Middle frontal gyrus (tissue), 1 donor: ENCODE measurements at regions not wholly inside any gene's neighbourhood (a gene's known extent, or its start where the extent isn't known, plus 50 kb on each side); places are given as distances from the start of the nearest gene placed in this dataset.
A peak's percentile ranks its signal among the peaks of the same experiment; 100 is the strongest.

Experiments used
- DNase-seq: peaks from one replicate; pipeline ENCODE4 v3.0.0-alpha.2; 2015; ENCODE audit warnings: low spot score; ENCODE audit errors: extremely low spot score

DNA sequence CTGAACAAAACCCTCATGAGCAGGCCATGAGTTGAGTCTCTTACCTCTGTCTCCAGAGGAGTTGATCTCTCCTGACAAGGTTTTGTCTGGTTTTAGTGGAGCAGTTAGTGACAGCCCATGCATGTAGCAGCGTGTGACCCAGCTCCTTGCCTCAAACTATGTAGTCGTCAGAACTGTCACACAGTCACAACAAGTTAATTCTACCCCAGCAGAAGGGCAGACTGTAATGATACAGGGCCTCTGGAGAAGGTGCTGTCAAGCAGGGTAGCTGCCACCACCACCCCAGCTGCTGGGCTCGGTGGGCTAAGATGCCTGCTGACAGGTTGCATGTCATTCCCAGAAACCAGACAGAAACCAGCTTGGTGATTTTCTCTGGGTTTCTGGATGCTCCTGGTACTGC lies 194.5 kb downstream of the PSAT1 start:
- DNase-seq: no peak

DNA sequence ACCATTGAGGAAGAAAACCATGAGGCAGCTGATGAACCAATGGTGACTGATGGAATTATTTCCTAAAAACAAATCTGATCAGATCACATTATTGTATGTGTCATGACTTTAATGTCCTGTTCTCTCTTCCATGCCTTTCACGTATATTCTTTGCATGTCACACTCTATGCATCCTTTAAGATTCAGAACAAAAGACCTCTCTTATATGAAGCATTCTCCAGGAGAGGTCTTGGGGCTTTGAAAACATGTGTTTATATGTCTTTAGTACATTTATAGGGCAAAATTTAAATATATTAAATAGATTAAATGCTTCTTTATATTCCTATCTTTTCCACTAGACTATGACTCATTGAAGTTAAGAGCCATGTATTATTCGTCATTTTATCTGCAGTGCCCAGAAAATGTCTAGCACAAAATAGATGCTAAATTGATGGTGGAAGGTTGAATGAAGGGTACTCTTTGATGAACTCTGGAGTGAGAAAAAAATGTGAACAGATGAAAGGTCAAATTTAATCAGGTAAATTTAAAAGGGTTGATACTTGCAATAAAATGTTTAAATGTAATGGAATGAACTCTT lies 196.3 kb downstream of the PSAT1 start:
- DNase-seq: no peak

DNA sequence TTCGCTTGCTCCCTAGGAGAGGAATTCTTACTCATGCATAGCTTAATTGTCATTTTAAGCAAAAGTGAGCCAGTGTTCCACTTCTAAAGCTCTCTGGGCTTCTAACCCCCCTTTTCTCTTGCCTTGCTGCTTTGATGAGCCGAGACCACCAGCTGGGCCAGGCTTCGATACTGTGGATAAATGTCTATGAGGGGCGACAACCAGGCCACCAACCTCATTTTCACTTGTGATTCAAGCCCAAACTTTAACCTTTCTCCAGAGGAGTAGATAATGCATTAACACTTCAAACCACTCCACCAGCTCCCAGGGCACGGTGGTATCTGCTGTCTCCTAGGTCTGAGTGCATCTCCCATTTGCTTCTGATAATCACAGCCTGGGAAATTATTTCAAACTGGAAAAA lies 205.6 kb downstream of the PSAT1 start:
- no peak for DNase-seq

DNA sequence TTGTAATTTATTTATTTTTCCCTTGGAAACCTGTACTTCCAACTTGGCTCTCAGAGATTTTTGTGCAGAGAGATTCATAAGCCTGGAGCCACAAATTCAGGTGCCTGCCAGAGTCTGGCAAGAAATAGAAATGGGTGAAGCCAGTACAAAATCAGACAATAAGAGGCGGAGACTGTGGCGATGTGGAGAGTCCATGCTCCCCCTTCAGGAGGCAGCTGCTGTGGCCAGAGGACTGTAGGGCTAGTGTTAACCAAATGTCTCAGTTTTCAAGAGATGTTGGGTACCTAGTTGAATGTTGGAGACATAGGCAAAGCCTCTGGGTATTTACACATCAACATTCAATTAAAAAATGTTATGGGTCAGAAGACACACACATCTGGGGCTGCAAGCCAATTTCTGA lies 208.6 kb downstream of the PSAT1 start:
- DNase-seq: no peak

DNA sequence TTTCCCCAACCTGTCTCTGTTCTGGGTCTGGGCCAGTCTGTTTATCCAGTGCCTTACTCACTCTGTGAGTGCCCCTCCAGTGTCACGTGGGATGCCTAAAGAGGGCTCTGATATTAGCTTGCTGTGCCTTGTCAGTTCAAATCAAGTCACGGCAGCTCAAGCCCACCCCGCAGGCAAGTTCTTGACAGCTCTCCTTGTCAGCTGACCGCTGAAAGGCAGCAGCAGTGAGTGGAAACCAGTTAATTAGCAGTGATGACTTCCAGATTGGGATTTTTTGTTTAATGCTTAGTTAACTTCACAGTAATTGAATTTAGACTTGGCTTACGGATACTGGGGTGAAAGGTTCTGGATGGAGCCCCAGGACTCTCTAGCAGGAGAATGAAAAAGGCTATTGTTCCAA lies 210.1 kb downstream of the PSAT1 start:
- no peak for DNase-seq

DNA sequence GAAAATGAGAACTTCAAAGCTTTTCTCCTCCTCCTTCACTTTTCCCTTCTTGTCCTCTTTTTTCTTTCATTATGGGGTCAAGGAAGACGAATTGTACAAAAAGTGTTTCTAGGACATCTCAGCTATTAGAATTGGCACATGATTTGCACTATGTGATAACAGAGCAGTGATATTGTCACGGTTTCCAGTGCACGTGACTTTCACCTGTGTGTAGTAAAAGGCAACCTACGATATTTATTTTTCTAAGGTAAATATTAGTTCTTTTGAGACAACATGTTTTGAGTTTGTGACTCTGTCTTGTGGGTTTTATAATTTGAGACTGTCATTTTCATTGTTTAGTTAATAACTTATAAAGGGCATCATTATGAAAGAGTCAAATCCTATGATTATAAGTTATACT lies 213.1 kb downstream of the PSAT1 start:
- no peak for DNase-seq

DNA sequence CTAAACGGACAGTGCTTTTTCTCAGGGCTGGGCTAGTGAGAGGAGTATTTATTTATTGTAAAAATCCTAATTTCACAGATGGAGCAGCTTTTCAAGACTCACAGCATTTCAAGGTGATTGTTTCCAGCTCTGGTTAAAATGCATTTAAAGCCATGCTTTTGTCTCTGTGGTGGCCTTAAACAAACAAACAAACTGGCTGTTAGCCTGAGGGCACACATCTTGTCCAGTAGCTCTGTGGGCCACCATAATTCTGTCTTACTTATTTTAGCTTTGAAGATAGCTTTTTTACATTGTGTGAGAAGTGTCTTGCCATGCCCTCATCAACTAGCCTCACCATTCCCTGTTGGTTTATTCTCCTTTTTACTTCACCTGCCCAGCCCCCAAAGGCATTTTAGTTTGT lies 218.2 kb downstream of the PSAT1 start:
- no peak for DNase-seq

DNA sequence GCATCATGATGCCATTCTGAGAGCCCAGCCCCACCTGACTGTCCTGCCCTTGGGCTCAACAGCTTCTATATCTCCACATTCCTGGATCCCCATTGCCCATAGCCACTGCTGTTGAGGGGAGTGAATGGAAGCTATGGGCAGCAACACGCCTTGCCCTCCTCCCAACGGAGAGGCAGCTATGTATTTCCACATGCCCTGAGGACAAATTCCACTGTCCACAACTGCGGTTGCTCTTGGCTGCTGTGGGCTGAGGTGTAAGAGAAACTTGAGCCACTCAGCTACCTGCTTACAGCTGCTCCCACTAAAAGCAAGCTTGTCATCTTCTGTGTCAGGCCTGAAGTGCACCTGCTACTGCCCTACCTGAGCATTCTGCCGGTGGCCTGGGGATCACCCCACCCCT lies 222.9 kb downstream of the PSAT1 start:
- DNase-seq: no peak

DNA sequence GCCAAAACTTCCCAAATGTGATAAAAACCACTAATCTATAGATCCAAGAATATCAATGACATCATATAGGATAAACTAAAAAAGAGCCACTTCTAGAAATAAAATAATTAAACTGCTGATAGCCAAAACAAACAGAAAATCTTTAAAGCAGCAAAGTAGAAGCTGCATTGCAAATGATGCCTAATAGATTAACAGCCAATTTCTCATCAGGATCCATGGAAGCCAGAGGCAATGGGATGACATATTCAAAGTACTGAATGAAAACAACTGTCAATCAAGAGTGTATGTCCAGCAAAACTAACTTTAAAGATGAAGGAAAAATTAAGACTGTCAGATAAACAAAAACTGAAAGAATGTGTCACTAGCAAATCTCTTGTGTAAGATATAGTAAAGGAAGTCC lies 224.8 kb downstream of the PSAT1 start:
- no peak for DNase-seq

DNA sequence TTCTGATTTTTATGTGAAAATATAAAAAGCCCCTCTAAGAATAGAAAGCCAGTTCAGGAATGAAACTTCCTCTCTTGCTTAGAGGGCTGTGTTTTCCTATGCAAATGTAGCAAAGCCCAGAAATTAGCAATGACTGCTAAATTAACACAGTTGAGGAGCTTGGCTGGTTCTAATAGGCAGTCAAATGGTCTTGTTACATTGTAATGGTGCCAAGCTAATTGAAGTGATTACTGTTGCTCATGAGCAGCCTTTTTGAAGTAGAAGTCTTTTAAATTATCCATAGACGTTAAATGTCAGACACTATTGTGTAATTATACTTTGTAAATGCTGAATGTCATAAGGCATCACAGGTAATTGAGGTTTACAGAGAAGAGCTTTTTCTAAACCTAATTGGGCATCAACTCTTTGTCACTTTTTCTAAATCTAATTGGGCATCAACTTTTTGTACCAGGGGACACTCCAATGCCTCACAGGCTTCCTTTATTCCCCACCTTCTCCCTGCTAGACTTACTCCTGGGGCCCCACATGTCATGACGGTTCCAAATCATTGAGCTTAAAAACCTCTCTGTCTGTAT lies 229.1 kb downstream of the PSAT1 start:
- DNase-seq: no peak

DNA sequence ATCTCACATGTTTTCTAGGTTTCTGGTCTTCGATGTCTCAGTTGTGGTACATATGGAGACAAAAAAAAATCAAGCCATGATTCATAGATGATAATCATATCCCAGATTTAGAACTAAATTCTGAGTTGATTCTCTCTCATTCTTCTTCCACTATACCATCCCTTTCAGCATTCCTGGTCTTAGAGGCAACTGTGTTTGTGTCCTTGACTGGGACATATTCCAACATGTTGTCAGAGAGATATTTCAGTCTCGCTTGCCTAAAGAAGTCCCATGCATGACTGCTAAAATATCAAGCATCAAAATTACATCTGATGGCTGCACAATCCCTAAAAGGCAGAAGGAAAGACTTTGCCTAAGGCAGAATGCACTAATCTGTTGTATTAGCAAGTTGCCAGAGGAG lies 236.6 kb downstream of the PSAT1 start:
- DNase-seq: peak; percentile 24

DNA sequence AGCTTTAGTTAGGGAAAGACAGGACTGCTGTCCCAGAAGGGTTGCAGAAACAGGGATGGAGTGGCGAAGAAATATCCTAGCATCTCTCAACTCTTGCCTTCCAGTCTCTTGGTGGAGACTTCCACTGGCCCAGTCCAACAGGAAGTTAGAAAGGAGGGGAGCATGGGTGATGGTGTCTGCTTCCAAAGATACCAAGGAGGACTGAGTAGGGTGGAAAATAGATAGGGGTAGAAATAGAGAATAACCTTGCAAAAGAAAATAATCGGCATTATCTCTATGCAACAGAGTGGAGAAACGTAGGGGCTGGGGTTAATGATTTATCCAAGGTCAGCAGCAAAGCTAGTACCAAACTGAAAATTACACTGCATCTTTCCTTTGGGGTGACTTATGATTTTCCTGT lies 242.3 kb downstream of the PSAT1 start:
- no peak for DNase-seq

DNA sequence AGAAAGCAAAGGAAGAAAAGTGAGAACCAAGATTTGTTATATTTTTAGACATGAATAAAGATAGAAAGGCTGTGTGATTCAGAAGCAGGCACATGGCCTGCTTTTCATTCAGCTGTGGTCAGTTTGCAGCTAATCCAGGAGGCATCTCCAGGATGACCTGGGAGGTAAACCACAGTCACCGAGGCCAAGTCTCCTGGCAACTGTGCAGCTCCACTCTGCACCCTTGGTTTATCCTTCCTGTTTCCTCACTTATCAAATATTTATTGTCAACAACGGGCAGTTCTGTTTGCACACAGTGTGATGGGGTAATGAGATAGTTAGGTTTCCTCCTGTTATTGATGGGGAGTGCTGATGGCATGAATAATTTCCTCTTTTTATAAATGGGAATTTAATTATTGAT lies 243.0 kb downstream of the PSAT1 start:
- DNase-seq: no peak

DNA sequence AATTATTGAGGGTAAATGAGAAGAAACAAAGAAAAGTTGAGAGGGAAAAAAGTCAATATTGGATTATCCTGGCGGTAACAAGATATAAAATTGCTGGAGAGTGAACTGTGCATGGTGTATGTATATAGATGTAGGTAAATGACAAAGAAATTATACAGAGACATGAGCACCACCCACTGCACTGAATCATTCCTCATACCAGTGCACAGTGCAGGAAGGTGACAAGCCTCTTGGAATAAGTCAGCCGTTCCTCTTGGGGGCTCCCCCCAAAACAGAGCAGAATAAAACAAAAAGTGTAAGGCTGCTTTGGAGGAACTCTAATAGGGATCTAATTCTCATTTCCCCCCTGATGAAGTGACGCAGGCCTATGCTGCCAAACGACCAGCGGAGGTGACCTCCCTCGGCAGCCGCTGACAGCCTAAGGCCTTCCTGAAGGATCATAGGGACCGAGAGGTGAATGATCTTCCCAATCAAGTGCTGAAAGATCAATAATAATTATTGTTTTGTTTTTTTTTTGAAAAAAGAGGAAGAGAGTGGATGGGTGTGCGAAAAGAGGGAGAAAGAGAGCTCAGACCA lies 245.0 kb downstream of the PSAT1 start:
- DNase-seq: no peak

DNA sequence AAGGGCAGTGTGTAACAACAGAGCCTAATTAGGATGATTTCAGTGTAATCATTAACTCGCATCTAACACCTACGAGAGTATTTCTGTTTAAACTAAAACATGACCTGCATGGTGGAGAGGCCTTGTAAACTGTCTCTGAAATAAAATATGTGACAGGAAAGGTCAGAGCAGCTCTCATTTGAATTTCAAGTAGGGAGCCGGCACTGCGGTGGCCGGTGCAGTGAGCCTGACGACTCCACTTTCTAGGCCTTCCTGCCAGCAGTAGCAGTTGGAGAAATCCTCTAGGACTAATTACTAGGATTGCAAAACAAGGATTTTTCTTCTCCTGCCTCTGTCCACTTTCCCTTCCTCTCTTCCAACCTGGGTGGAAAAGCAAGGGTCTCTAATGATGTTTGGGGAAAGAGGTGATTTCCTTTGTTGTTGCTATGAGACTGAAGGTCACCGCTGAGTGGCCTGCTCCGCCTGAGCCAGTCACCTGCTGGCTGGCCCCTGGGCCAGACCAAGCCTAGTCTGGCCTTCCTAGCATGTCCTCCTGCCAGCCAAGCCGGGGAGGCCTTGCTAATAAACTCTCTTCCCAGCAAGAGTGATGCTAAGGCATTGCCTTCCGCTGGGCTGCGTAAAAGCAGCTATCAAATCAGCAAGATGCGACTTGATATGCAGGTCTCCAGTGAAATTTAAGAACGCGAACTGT lies 245.7 kb downstream of the PSAT1 start:
- no peak for DNase-seq

DNA sequence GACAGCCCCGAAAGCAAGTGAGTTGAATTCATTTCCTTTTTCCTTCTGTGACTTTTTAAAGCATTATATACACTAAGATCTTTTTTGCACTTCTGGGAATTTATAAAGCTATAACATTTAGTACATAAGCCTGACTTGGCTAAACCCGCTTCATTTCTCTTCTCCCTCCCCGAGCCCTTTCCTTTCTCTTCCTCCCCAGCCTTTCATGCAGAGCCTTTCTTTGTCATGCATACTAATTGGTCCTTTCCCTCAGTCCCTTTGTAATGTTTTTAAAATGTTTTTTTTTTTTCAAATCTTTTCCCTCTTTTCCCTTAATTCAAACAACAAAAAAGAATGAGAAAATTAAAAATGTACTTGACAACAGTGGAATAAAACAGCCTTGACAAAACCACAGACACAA lies 246.4 kb downstream of the PSAT1 start:
- no peak for DNase-seq

DNA sequence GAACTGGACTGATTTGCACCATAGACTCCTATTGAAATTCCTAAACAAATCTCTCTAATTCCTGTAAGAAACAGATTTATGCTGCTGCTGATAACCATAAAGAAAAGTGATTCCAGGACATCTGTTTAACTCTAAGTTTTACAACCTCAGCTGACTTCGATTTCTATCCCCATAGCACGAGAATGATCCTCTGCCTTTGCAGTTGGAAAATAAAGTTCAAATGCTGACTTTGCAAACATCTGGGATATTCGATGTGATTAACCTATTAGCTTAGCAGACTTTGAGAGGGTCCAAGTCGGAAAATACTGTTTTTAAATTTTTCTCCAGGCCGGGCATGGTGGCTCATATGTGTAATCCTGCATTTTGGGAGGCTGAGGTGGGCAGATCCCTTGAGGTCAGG lies 247.3 kb downstream of the PSAT1 start:
- DNase-seq: no peak

DNA sequence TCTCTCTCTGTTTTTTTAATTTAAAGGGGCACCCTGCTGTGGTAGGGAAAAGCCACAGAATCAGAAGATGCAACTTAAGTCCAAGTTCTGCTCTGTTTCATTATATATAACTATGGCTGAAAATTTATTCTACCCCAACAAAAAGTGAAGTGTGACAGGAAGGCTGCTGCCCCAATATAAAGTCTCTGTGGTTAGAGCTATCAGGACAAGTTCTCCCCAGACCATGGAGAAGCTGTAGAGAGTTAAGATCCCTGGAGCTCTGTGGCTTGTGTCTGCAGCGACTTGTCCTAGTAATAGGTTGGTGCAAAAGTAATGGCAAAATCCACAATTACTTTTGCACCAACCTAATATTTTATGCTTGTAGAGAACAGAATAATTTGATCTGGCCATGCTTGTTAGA lies 250.9 kb downstream of the PSAT1 start:
- DNase-seq: no peak

DNA sequence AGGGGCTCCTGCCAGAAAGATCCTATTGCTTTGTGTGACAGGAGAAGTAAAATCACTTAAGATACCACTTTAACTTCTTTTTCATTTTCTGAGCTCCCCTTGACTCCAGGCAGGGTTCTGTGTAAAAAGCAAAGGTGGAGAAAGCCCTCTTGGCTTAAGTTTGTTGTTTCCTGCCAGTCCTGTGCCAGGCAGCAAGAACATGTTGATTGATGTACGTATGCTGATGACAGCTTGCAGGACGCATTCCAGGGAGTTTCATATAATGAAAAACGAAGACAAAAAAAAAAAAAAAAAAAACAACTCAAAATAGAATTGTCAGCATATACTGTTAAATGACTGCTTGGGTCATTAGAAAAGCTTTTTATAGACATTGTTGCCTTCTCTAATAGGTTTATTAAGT lies 251.7 kb downstream of the PSAT1 start:
- no peak for DNase-seq

DNA sequence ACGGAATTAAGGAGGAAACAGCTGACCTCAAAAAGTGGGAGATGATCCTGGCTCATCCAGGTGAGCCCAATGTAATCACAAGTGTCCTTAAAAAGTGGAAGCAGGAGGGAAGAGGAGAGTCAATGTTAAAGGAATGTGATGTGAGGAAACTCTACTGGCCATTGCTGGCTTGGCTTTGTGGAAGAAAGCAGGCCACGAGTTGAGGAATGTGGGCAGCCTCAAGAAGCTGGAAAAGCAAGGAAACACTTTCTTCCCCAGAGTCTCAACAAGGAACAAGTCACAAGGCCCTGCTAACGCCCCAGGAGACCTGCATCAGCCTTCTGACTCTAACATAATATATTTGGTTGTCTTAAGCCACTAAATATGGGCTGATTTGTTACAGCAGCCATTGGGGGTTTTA lies 252.8 kb downstream of the PSAT1 start:
- no peak for DNase-seq

DNA sequence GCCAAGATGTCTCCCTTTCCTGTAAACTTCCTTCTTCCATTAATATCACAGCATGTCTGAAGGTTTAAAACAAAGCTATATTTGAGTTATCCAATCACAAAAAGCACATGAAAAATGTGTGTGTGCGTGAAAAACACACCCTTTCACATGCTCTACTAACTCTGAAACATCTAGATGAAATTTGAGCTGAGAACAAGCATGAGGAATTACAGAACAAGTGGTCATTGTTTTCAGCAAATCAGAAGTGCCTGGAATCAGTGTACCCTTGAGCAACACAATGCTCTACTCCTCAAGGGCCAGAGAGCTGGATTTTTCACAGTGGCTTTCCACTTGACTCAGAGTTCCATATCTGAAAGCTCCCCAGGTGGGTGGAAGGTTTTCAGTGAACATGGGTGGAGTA lies 255.9 kb downstream of the PSAT1 start:
- no peak for DNase-seq

DNA sequence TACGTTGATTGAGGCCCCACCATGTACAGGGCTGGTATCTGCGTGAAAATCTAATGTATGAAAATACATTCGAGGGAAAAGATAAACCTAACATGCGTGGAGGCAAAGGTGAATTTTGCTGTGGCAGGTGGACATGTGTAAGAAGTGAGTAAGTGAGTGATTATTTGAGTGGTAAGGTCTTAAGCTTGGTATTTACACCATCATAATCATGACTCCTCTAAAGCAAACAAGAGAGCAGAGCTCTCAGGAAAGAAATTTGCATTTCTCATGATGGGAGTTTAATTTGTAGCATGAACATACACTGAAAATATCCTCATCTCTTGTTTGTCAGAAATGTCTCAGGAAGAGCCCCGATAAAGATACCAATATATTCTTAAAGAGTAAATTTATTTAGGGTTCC lies 260.6 kb downstream of the PSAT1 start:
- no peak for DNase-seq

DNA sequence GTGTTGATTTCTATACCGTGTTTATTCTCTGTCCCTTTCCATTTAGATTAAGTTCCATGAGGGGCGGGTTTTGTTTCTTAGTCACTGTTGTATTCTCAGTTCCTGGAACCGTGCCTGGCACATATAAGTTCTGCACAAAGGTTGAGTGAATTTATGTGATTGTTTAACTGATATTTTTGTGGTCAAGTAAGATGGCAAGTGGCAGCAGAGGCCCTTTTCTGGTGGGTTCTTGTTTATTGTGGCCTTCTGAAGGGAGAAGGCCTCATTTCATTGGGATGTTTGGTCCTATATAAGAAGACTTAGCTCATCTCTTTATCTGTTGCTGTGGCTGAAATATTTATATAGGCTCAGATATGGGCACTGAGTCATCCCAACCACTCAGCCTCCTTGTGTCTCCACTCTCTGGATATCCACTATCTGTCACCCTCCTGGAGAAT lies 262.5 kb downstream of the PSAT1 start:
- DNase-seq: no peak
